Neutrophil (primary cell): ENCODE measurements at regions not wholly inside any gene's neighbourhood (a gene's known extent, or its start where the extent isn't known, plus 50 kb on each side); places are given as distances from the start of the nearest gene placed in this dataset.

Source experiments
- H3K27ac ChIP-seq: fragments of 200-600 bp; sonication (generic); 2 replicates; pipeline ENCODE4 v1.5.1; 2016; ENCODE audit warnings: mild to moderate bottlenecking, moderate library complexity
- H3K27me3 ChIP-seq: fragments of 200-600 bp; sonication (generic); 2 replicates; pipeline ENCODE4 v1.6.0; 2016; ENCODE audit warnings: mild to moderate bottlenecking
- H3K36me3 ChIP-seq: fragments of 200-600 bp; sonication (generic); 2 replicates; pipeline ENCODE4 v1.5.1; 2017
- H3K4me1 ChIP-seq, 2 experiments: fragments of 200-600 bp in 1 of 2; sonication (generic) in 1 of 2; 1 replicate in 1 of 2; 2 replicates in 1 of 2; pipeline versions ENCODE4 v1.5.1 to v1.6.1; 2013 to 2016; ENCODE audit warnings: low read depth in 1 of 2, low read length in 1 of 2, mild to moderate bottlenecking in 1 of 2, moderate library complexity in 1 of 2; ENCODE audit not compliant: control insufficient read depth in 1 of 2, insufficient read depth in 1 of 2
- H3K4me3 ChIP-seq, 2 experiments: fragments of 200-600 bp in 1 of 2; sonication (generic) in 1 of 2; 1 replicate in 1 of 2; 2 replicates in 1 of 2; pipeline ENCODE4 v1.5.1; 2013 to 2016; ENCODE audit warnings: low read depth in 1 of 2, low read length in 1 of 2, mild to moderate bottlenecking in 1 of 2, moderate library complexity in 1 of 2
- H3K9me3 ChIP-seq: fragments of 200-600 bp; sonication (generic); 2 replicates; pipeline ENCODE4 v1.5.1; 2016
- CTCF ChIP-seq: fragments of 200-600 bp; sonication (generic); IDR thresholded peaks from 2 replicates; pipeline ENCODE4 v1.5.1; 2016; ENCODE audit warnings: antibody characterized with exemption

- Histone ChIP-seq H3K27me3 (peaks cover 33% of the 10 kb centered on the region), H3K4me3 (no peak overlapping the region), H3K4me1 (peaks cover 4 to 5% of the 10 kb centered on the region in 2 experiments), H3K27ac (no peak overlapping the region), H3K36me3 (no peaks in the 10 kb centered on the region), H3K9me3 (no peaks in the 10 kb centered on the region)
- TF ChIP-seq CTCF: no peak
These were observed 136.1 kb upstream of the UBE2E1 start for GRCh38 chr3:23669541-23670255.

- Histone ChIP-seq H3K4me1 (peaks cover 4 to 5% of the 10 kb centered on the region in 2 experiments), H3K4me3 (peak overlapping the region in 1 of 2 experiments; percentile 4), H3K36me3 (no peaks in the 10 kb centered on the region), H3K27ac (no peak overlapping the region), H3K27me3 (peaks cover 33% of the 10 kb centered on the region), H3K9me3 (no peaks in the 10 kb centered on the region)
- no peak for TF ChIP-seq CTCF
These were observed 133.7 kb upstream of the UBE2E1 start for GRCh38 chr3:23671851-23672589.

GRCh38 chr3:23672628-23673027 lies 133.1 kb upstream of the UBE2E1 start:
- Histone ChIP-seq H3K4me1 (peaks cover 4 to 5% of the 10 kb centered on the region in 2 experiments), H3K36me3 (no peaks in the 10 kb centered on the region), H3K4me3 (no peak overlapping the region), H3K9me3 (no peaks in the 10 kb centered on the region), H3K27me3 (peaks cover 33% of the 10 kb centered on the region), H3K27ac (no peak overlapping the region)
- TF ChIP-seq CTCF: no peak

GRCh38 chr3:23675010-23675409 lies 130.7 kb upstream of the UBE2E1 start:
- Histone ChIP-seq H3K4me3 (no peak overlapping the region), H3K4me1 (peaks cover 4 to 5% of the 10 kb centered on the region in 2 experiments), H3K27me3 (peaks cover 33% of the 10 kb centered on the region), H3K9me3 (no peaks in the 10 kb centered on the region), H3K27ac (no peak overlapping the region), H3K36me3 (no peaks in the 10 kb centered on the region)
- TF ChIP-seq CTCF: no peak

GRCh38 chr3:23676093-23676492 lies 129.7 kb upstream of the UBE2E1 start:
- Histone ChIP-seq H3K4me1 (peaks cover 4 to 5% of the 10 kb centered on the region in 2 experiments), H3K36me3 (no peaks in the 10 kb centered on the region), H3K9me3 (no peaks in the 10 kb centered on the region), H3K4me3 (no peak overlapping the region), H3K27me3 (peaks cover 27% of the 10 kb centered on the region), H3K27ac (no peak overlapping the region)
- no peak for TF ChIP-seq CTCF
